K562 (cell line): ENCODE measurements at regions not wholly inside any gene's neighbourhood (a gene's known extent, or its start where the extent isn't known, plus 50 kb on each side); places are given as distances from the start of the nearest gene placed in this dataset.

ENCODE experiments used
- ATAC-seq: fragments of 200-7000 bp; cut with Tn5 transposase; 3 replicates; pipeline ENCODE4 v1.9.1; 2020; ENCODE audit warnings: moderate library complexity
- BruUV-seq: library from RNA; stranded (reverse); fragments of 400-500 nt; replicated peaks from 2 replicates; lab custom pipeline; 2021; lab: Mats Ljungman, UMichigan
- CTCF ChIA-PET: fragments of 300-600 bp; formaldehyde crosslinking; extraction: SDS; loops from one replicate; lab custom pipeline; 2021; ENCODE audit warnings: low intra/inter-chr PET ratio; lab: Yijun Ruan, JAX
- POLR2A ChIA-PET: fragments of 300-600, 350-650 bp; sonication (Branson Sonifier 250); formaldehyde crosslinking; extraction: SDS; loops from one replicate; lab custom pipeline; 2021; ENCODE audit warnings: antibody characterized with exemption, inconsistent platforms; lab: Yijun Ruan, JAX
- DNase-seq, 4 experiments: peaks; one replicate each; pipeline versions ENCODE4 v3.0.0 to v3.0.0-alpha.2; 2011 to 2018; ENCODE audit warnings: low spot score in 3 of 4, mixed read lengths in 3 of 4; ENCODE audit errors: extremely low read depth in 1 of 4
- FAIRE-seq: peaks from 2 replicates; lab custom pipeline; 2011; peaks lifted over from hg19 to GRCh38; lab: Jason Lieb, UNC
- H2AFZ ChIP-seq: 2 replicates; pipeline ENCODE4 v1.6.0; 2011; ENCODE audit warnings: low read depth, low read length, control low read depth, inconsistent platforms
- H3K27ac ChIP-seq: fragments of 200-600 bp; 3 replicates; pipeline ENCODE4 v1.8.0; 2011; ENCODE audit warnings: low read depth, mild to moderate bottlenecking, control low read depth, inconsistent platforms, low read length, moderate library complexity, mixed read lengths; ENCODE audit errors: extremely low read depth
- H3K27me3 ChIP-seq, 2 experiments: fragments of 300-600 bp in 1 of 2; 2 replicates in 1 of 2; 3 replicates in 1 of 2; pipeline versions ENCODE4 v1.6.0 to v1.8.0; 2011; ENCODE audit warnings: inconsistent platforms in 2 of 2, low read length in 2 of 2, mild to moderate bottlenecking in 1 of 2, mixed read lengths in 1 of 2, moderate library complexity in 1 of 2; ENCODE audit not compliant: control insufficient read depth in 2 of 2, insufficient read depth in 2 of 2
- H3K36me3 ChIP-seq: fragments of 300-600 bp; 3 replicates; pipeline ENCODE4 v1.8.0; 2011; ENCODE audit warnings: mild to moderate bottlenecking, low read length, inconsistent platforms; ENCODE audit not compliant: control insufficient read depth, insufficient read depth
- H3K4me1 ChIP-seq, 2 experiments: fragments of 200-600 bp in 1 of 2; replicated peaks in 1 of 2; 2 replicates in 1 of 2; 3 replicates in 1 of 2; pipeline versions ENCODE4 v1.5.1 to v1.8.0; 2011; ENCODE audit warnings: inconsistent platforms in 2 of 2, low read length in 2 of 2, mild to moderate bottlenecking in 1 of 2, mixed read lengths in 1 of 2, moderate library complexity in 1 of 2; ENCODE audit not compliant: control insufficient read depth in 2 of 2, insufficient read depth in 2 of 2
- H3K4me2 ChIP-seq: 2 replicates; pipeline ENCODE4 v1.6.1; 2011; ENCODE audit warnings: low read length, control low read depth, inconsistent platforms, mixed read lengths; ENCODE audit not compliant: insufficient read depth
- H3K4me3 ChIP-seq: fragments of 200-600 bp; sonication (generic), shearing (Covaris generic); 2 replicates; pipeline ENCODE4 v1.5.1; 2016; ENCODE audit warnings: control low read depth, inconsistent platforms
- H3K79me2 ChIP-seq: fragments of 200-600 bp; 3 replicates; pipeline ENCODE4 v1.8.0; 2011; ENCODE audit warnings: low read length, inconsistent platforms; ENCODE audit not compliant: control insufficient read depth, insufficient read depth
- H3K9ac ChIP-seq, 2 experiments: 2 replicates each; pipeline versions ENCODE4 v1.6.0 to v1.6.1; 2011; ENCODE audit warnings: low read depth in 2 of 2, low read length in 2 of 2, control low read depth in 1 of 2, inconsistent platforms in 1 of 2, mild to moderate bottlenecking in 1 of 2, mixed read lengths in 1 of 2; ENCODE audit not compliant: insufficient read depth in 1 of 2
- H3K9me1 ChIP-seq: one replicate; pipeline ENCODE4 v1.6.0; 2011; ENCODE audit warnings: inconsistent platforms, mild to moderate bottlenecking, low read length, moderate library complexity; ENCODE audit not compliant: control insufficient read depth, insufficient read depth
- H3K9me3 ChIP-seq: replicated peaks from 2 replicates; pipeline ENCODE4 v1.5.1; 2011; ENCODE audit warnings: low read depth, low read length, inconsistent platforms; ENCODE audit not compliant: control insufficient read depth, insufficient read depth
- H4K20me1 ChIP-seq: replicated peaks from 2 replicates; pipeline ENCODE4 v1.6.1; 2011; ENCODE audit warnings: low read length, inconsistent platforms, mixed read lengths; ENCODE audit not compliant: control insufficient read depth, insufficient read depth
- DDX20 ChIP-seq: fragments of 450-650 bp; IDR thresholded peaks from 2 replicates; pipeline ENCODE4 v1.6.1; 2016; ENCODE audit warnings: missing genetic modification characterization, low read depth, mild to moderate bottlenecking, missing compliant biosample characterization, moderate library complexity
- EGR1 ChIP-seq: fragments of 450-650 bp; conservative IDR thresholded peaks from 2 replicates; pipeline ENCODE4 v1.6.1; 2017; ENCODE audit warnings: mild to moderate bottlenecking
- EP300 ChIP-seq: IDR thresholded peaks from 2 replicates; pipeline ENCODE4 v1.6.1; 2012; ENCODE audit warnings: low read length, improper control_type of control experiment
- MCM2 ChIP-seq: fragments of 450-650 bp; IDR thresholded peaks from 2 replicates; pipeline ENCODE4 v1.6.1; 2017; ENCODE audit warnings: low read depth, mild to moderate bottlenecking
- NEUROD1 ChIP-seq: fragments of 150-350 bp; IDR thresholded peaks from 2 replicates; pipeline ENCODE4 v1.6.1; 2014; ENCODE audit warnings: borderline replicate concordance, low read length, low read depth; ENCODE audit not compliant: partially characterized antibody
- SMAD2 ChIP-seq: fragments of 150-350 bp; IDR thresholded peaks from 2 replicates; pipeline ENCODE4 v1.6.1; 2014; ENCODE audit warnings: low read depth, mild to moderate bottlenecking, low read length
- SRF ChIP-seq, 2 experiments: fragments of 250-450, 450-650 bp in 1 of 2; sonication (Bioruptor Pico) in 1 of 2; sonication (generic) in 1 of 2; formaldehyde crosslinking; IDR thresholded peaks; 2 replicates each; pipeline versions ENCODE4 v1.5.0 to v1.5.1; 2020 to 2022; ENCODE audit warnings: mild to moderate bottlenecking in 1 of 2, missing genetic modification reagents in 1 of 2
- ZNF124 ChIP-seq: sonication (generic); formaldehyde crosslinking; IDR thresholded peaks from 2 replicates; pipeline ENCODE4 v1.8.1; 2022; ENCODE audit warnings: missing genetic modification reagents
- ZNF184 ChIP-seq: sonication (generic); formaldehyde crosslinking; IDR thresholded peaks from 2 replicates; pipeline ENCODE4 v1.5.0; 2020; ENCODE audit warnings: missing genetic modification reagents
- ZNF583 ChIP-seq: fragments of 250-450 bp; sonication (Bioruptor Pico); IDR thresholded peaks from 2 replicates; pipeline ENCODE4 v1.4.0; 2020
- ZNF77 ChIP-seq: fragments of 250-450 bp; sonication (Bioruptor Pico); IDR thresholded peaks from 2 replicates; pipeline ENCODE4 v1.5.0; 2020
- WGBS: fragments of 100-300 bp; shearing (Covaris generic); methylation state at CpG from one replicate; pipeline ENCODE4 v1.1.6; 2016; ENCODE audit warnings: low coverage, mixed read lengths; ENCODE audit not compliant: insufficient coverage; ENCODE audit errors: missing lambda C conversion rate; 5-methylcytosine and 5-hydroxymethylcytosine counted together
- in situ Hi-C: fragments of 300-500 bp; cut with MboI; formaldehyde crosslinking; loops from 4 replicates; pipeline ENCODE4 v1.15.0; 2018; ENCODE audit warnings: inconsistent platforms, mixed read lengths
- intact Hi-C: fragments of 100-400 bp; cut with micrococcal nuclease; formaldehyde crosslinking; loops from 2 replicates; pipeline ENCODE4 v1.14.2; 2022
- TF ChIP-seq, protein P1 (sequence below): fragments of 450-650 bp; formaldehyde crosslinking; conservative IDR thresholded peaks from 2 replicates; pipeline ENCODE4 v1.4.0; 2022; ENCODE audit warnings: mild to moderate bottlenecking, missing genetic modification characterization
- TF ChIP-seq, protein P2 (sequence below): fragments of 450-650 bp; formaldehyde crosslinking; IDR thresholded peaks from 2 replicates; pipeline ENCODE4 v1.4.0; 2022; ENCODE audit warnings: missing genetic modification characterization
- TF ChIP-seq, protein P3 (sequence below): sonication (generic); formaldehyde crosslinking; IDR thresholded peaks from 2 replicates; pipeline ENCODE4 v1.8.0; 2022; ENCODE audit warnings: mild to moderate bottlenecking, missing genetic modification reagents
- TF ChIP-seq, protein P4 (sequence below): fragments of 450-650 bp; IDR thresholded peaks from 2 replicates; pipeline ENCODE4 v1.6.1; 2016
- TF ChIP-seq, protein P5 (sequence below): sonication (generic); formaldehyde crosslinking; IDR thresholded peaks from 2 replicates; pipeline ENCODE4 v1.8.0; 2022; ENCODE audit warnings: mild to moderate bottlenecking, missing genetic modification reagents

DNA sequence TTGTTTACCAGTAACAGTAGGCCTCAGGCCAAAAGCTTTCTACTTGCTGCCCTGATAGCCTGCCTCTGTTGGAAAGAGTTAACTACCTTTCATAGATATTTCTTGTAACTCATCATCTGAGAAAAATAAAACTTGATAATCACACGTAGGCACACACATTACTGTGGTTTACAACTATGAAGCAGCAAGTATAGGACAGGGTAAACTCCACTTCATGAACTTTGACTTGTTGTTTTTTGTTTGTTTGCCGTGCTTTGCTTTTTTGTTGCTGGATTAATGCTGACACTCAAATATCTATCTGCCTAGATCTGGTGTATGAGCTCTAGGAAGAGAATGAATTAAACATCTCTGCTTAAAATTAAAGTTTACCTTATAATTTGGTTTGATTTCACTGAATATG, 924.7 kb upstream of the ADGRL2 start:
- intact Hi-C loops, result no loop called here
- Histone ChIP-seq H4K20me1 (no peaks in the 10 kb centered on the region), H3K9ac (no peak overlapping the region), H3K79me2 (no peaks in the 10 kb centered on the region), H3K36me3 (no peaks in the 10 kb centered on the region), H3K4me1 (no peaks in the 10 kb centered on the region), H2AFZ (no peak overlapping the region), H3K4me3 (no peak overlapping the region), H3K9me1 (no peaks in the 10 kb centered on the region), H3K27ac (no peak overlapping the region), H3K9me3 (no peaks in the 10 kb centered on the region), H3K27me3 (no peaks in the 10 kb centered on the region), H3K4me2 (no peak overlapping the region)
- ATAC-seq (no peak), FAIRE-seq (no peak), DNase-seq (no peak)
- in situ Hi-C loops, result no loop called here
- ChIA-PET POLR2A (no interaction called here), CTCF (no interaction called here)
- WGBS, result 0% methylated on average over 2 of the region's 2 CpGs
- BruUV-seq, result no TSS peak
- no peak for TF ChIP-seq ZNF124
- TF ChIP-seq, protein P1, sequence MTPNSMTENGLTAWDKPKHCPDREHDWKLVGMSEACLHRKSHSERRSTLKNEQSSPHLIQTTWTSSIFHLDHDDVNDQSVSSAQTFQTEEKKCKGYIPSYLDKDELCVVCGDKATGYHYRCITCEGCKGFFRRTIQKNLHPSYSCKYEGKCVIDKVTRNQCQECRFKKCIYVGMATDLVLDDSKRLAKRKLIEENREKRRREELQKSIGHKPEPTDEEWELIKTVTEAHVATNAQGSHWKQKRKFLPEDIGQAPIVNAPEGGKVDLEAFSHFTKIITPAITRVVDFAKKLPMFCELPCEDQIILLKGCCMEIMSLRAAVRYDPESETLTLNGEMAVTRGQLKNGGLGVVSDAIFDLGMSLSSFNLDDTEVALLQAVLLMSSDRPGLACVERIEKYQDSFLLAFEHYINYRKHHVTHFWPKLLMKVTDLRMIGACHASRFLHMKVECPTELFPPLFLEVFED (CRISPR knock-in tag), result no peak
- TF ChIP-seq SRF (CRISPR knock-in tag; IDR thresholded peaks at IDR 0.05), result no peak
- TF ChIP-seq ZNF77 (CRISPR knock-in tag), result no peak
- TF ChIP-seq, protein P2, sequence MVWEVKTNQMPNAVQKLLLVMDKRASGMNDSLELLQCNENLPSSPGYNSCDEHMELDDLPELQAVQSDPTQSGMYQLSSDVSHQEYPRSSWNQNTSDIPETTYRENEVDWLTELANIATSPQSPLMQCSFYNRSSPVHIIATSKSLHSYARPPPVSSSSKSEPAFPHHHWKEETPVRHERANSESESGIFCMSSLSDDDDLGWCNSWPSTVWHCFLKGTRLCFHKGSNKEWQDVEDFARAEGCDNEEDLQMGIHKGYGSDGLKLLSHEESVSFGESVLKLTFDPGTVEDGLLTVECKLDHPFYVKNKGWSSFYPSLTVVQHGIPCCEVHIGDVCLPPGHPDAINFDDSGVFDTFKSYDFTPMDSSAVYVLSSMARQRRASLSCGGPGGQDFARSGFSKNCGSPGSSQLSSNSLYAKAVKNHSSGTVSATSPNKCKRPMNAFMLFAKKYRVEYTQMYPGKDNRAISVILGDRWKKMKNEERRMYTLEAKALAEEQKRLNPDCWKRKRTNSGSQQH (CRISPR knock-in tag), result no peak
- TF ChIP-seq NEUROD1, result no peak
- TF ChIP-seq, protein P3, sequence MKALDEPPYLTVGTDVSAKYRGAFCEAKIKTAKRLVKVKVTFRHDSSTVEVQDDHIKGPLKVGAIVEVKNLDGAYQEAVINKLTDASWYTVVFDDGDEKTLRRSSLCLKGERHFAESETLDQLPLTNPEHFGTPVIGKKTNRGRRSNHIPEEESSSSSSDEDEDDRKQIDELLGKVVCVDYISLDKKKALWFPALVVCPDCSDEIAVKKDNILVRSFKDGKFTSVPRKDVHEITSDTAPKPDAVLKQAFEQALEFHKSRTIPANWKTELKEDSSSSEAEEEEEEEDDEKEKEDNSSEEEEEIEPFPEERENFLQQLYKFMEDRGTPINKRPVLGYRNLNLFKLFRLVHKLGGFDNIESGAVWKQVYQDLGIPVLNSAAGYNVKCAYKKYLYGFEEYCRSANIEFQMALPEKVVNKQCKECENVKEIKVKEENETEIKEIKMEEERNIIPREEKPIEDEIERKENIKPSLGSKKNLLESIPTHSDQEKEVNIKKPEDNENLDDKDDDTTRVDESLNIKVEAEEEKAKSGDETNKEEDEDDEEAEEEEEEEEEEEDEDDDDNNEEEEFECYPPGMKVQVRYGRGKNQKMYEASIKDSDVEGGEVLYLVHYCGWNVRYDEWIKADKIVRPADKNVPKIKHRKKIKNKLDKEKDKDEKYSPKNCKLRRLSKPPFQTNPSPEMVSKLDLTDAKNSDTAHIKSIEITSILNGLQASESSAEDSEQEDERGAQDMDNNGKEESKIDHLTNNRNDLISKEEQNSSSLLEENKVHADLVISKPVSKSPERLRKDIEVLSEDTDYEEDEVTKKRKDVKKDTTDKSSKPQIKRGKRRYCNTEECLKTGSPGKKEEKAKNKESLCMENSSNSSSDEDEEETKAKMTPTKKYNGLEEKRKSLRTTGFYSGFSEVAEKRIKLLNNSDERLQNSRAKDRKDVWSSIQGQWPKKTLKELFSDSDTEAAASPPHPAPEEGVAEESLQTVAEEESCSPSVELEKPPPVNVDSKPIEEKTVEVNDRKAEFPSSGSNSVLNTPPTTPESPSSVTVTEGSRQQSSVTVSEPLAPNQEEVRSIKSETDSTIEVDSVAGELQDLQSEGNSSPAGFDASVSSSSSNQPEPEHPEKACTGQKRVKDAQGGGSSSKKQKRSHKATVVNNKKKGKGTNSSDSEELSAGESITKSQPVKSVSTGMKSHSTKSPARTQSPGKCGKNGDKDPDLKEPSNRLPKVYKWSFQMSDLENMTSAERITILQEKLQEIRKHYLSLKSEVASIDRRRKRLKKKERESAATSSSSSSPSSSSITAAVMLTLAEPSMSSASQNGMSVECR, result no peak
- TF ChIP-seq ZNF583 (CRISPR knock-in tag), result no peak
- TF ChIP-seq DDX20 (tag), result no peak
- TF ChIP-seq, protein P4, sequence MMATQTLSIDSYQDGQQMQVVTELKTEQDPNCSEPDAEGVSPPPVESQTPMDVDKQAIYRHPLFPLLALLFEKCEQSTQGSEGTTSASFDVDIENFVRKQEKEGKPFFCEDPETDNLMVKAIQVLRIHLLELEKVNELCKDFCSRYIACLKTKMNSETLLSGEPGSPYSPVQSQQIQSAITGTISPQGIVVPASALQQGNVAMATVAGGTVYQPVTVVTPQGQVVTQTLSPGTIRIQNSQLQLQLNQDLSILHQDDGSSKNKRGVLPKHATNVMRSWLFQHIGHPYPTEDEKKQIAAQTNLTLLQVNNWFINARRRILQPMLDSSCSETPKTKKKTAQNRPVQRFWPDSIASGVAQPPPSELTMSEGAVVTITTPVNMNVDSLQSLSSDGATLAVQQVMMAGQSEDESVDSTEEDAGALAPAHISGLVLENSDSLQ, result no peak
- no peak for TF ChIP-seq EGR1
- TF ChIP-seq SMAD2, result no peak
- no peak for TF ChIP-seq EP300
- TF ChIP-seq MCM2, result no peak
- no peak for TF ChIP-seq ZNF184
- TF ChIP-seq, protein P5, sequence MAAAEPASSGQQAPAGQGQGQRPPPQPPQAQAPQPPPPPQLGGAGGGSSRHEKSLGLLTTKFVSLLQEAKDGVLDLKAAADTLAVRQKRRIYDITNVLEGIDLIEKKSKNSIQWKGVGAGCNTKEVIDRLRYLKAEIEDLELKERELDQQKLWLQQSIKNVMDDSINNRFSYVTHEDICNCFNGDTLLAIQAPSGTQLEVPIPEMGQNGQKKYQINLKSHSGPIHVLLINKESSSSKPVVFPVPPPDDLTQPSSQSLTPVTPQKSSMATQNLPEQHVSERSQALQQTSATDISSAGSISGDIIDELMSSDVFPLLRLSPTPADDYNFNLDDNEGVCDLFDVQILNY (CRISPR knock-in tag), result no peak
